ENCODE measurements at regions not wholly inside any gene's neighbourhood (a gene's known extent, or its start where the extent isn't known, plus 50 kb on each side); places are given as distances from the start of the nearest gene placed in this dataset.
"Not testable (repeated sequence)": the region's sequence is repeated elsewhere in the genome, so short reads cannot be mapped to it uniquely, and the experiment has no call there.

- DNase-seq: no peak
These were observed 260.6 kb upstream of the MAGI2 start for GRCh38 chr7:79714081-79714480.

- no peak for DNase-seq
These were observed 259.8 kb upstream of the MAGI2 start for GRCh38 chr7:79713276-79713675.

DNA sequence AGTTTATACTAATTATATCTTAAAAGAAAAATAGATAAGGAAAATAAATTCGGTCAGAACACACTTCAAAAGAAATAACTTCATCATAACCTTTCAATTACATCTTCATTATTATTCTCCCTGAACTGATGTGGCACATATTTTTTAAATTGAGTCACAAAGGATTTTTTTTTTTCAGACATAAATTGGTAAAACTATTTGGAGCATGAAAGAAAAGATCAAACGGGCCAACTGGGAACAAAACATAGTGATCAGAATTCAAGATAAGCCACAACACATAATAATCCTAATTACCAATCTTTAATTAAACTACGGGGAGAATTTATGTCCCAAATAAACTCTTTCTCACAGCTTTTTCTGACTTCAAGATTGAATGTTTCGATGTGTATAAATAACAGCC lies 258.2 kb upstream of the MAGI2 start:
- no peak for DNase-seq

DNA sequence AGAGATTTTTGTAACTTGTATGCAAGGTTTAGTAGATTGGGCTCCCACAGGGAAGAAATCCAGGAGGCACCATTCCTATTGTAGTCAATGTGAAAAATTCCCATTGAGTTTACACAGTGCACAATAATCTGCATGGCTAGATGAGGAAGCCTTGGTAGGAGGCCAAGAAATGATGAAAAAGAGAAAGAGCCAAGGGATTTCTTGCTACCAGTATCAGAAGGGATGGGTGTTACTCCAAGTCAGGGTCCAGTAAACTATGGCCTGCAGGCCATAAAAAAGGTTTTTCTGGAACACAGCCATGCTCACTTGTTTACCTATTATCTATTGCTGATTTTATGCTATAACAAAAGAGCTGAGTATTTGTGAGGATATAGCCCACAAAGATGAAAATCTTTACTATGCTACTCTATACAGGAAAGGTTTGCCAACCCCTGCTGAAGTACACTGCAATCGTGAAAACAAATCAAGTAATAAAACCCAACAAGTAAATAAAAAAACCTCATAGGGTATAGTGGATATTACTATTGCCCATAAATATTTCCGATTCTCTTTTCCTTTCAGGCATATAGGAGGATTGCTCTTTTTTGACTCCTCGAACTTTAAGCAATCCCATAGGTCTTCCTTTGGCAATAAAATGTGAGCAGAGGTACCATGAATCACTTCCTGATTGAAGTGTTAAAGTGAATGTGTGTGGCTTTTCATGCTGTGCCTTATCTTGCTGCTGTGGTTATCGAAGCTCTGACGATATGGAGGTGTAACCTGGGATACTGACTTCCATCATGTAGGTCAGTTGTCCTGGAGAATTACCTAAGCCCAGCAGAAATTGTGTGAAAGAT lies 256.3 kb upstream of the MAGI2 start:
- DNase-seq: no peak

- no peak for DNase-seq
These were observed 248.6 kb upstream of the MAGI2 start for GRCh38 chr7:79702116-79702515.

DNA sequence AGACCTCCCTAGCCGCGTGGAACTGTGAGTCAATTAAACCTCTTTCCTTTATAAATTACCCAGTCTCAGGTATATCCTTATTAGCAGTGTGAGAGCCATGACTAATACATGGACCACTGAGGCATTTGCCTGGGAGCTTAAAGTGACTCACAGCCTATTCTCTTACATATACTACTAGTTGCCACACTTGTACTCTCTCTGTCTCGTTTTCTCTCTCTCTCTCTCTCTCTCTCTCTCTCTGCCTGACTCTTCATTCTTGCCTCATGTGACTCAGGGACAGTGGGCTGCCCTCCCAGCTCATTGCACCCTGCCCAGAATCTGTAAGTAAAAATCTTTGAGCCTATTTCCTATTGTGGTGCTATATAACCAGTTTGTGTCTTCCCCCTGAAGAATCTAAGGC lies 238.5 kb upstream of the MAGI2 start:
- DNase-seq: no peak

DNA sequence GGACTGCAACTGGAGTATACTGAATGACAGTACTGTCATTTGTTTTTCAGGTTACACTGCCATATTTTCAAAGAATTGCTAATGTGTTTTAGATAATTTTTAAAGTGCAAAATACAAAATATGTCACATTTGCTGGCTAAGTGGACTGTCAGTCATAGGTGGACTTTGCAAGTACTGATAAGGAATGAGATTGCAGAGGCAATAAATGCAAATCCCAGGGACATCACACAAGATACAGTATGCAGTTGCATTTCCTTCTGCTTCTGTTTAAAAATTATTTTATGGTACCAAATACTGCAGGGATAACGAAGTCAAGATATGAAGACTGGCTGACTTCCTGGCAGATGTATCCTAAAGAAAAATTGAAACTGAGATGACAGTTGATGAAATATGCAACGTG lies 237.6 kb upstream of the MAGI2 start:
- no peak for DNase-seq

DNA sequence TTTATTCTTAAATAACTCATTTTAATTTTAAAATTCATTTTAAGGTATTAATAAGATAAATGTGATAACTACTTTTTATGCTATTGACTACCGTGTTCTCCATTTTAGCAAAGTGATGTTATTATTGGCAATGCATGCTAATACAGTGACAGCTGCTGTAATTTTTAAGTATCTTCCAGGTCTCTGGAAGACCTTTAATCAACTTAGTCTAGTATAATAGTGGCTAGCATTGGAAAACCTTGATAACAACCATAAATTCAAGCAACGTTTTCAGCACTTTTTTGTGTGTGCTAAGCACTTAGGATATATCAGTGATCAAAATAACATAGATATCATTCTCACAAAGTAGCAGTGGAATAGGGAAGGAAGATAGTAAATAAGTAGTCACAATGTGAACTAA lies 230.9 kb upstream of the MAGI2 start:
- no peak for DNase-seq

- no peak for DNase-seq
These were observed 230.4 kb upstream of the MAGI2 start for GRCh38 chr7:79683916-79684315.

DNA sequence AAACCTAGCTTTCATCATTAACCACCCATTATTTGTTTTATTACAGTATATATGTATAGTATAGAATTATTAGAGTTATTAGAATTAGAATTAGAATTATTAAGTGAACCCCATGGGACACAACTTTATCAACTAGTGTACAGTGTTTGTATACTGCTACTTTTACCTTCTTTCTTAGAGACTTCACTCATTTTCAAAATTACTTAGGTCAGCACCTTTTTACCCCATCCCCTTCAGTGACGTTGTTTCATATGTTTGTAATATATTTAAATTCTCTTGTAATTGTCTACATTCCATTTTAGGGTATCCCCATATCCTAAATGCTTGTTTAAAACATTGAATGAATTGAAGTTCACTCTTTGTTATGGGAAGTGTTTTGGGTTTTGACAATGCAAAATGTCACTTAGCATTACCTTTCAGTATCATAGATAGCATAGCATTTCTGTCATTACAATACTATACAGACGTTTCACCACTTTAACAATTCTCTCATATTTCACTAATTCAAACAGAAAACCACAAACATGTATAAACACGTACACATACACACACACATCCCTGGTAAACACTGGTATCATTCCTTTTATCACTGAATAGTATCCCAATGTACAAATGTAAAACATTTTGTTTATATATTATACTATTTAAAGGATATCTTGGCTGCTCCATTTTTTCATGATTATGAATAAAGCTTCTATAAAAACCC lies 229.9 kb upstream of the MAGI2 start:
- DNase-seq: no peak

DNA sequence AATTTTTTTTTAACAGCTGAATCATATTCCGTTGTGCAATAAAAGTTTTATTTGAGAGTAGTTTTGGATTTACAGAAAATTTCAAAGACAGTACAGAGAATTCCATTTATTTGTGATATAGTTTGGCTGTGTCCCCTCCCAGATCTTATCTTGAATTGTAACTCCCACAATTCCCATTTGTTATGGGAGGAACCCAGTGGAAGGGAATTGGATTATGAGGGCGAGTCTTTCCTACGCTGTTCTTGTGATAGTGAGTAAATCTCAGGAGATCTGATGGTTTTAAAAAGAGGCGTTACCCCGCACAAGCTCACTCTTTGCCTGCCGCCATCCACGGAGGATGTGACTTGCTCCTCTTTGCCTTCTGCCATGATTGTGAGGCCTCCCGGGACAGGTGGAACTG lies 228.0 kb upstream of the MAGI2 start:
- DNase-seq: no peak

DNA sequence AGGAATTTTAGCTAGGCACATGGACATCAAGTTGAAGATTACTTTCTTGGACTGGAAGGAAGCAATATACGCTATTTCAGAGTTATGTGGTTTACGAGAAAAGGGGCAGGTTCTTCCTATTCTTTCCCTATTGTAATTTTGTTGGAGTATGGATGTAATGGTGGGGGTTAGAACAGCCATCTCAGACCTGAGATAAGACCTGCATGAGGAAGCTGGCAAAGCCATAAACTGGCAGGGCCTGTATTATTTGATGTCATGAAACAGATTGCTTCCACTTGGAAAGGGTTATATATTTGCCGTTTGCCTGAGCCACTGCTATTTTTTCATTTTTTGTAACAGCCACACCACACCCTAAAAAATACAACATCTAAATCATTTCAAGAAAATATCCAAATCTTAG lies 220.5 kb upstream of the MAGI2 start:
- no peak for DNase-seq

DNA sequence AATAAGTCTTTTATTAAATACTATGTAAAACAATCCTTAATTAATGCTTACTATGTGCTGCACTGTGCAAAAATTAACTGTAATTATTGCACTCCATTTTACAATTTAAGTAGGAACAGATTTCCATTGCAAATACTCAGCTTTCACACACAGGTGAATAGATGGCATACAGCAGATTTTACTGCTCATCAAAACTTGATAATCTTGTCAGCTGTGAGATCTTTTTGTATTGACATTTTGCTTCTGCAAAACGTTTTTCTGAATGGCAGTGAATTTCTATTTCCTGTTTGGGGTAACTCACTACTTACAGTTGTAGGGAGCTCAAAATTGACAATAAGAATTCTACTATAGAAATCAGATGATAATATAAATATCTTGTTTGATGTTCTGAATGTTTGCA lies 220.0 kb upstream of the MAGI2 start:
- no peak for DNase-seq

DNA sequence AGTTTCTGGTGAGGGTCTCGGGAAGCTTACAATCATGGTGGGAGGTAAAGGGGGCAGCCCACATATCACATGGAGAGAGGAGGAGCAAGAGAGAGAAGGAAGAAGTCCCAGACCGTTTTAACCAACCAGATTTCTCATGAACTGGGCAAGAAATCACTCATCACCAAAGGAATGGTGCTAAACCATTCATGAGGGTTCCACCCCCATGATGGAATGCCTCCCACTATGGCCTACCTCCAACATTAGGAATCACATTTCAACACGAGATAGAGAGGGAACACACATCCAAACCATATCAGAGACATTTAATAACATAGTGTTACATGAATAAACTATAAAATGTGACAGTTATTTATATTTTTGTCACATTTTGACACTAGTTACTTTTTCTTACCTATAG lies 214.8 kb upstream of the MAGI2 start:
- DNase-seq: no peak

- no peak for DNase-seq
These were observed 213.0 kb upstream of the MAGI2 start for GRCh38 chr7:79666472-79666871.

GRCh38 chr7:79664884-79665676 lies 211.6 kb upstream of the MAGI2 start:
- no peak for DNase-seq

GRCh38 chr7:79658304-79658703 lies 204.8 kb upstream of the MAGI2 start:
- DNase-seq: no peak

DNA sequence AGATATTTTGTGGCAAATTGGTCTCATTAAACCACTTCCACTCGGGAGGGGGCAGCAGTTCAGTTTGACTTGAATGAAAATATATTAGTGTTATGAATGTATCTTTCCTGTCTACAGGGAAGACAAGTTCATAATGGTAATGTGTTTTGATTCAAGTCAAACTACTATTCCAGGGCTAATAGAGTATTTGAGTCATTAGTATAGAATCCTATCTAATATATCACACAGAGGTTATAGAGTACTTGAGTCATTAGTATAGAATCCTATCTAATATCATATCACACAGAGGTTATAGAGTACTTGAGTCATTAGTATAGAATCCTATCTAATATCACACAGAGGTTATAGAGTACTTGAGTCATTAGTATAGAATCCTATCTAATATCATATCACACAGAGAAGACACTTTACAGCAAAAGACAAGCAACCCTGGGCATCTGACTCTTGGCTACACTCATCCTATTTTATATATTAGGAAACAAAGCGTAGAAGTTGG lies 199.7 kb upstream of the MAGI2 start:
- DNase-seq: no peak

- no peak for DNase-seq
These were observed 199.2 kb upstream of the MAGI2 start for GRCh38 chr7:79652619-79653018.

- DNase-seq: no peak
These were observed 194.2 kb upstream of the MAGI2 start for GRCh38 chr7:79647711-79648110.

GRCh38 chr7:79646278-79646677 lies 192.8 kb upstream of the MAGI2 start:
- DNase-seq: no peak

DNA sequence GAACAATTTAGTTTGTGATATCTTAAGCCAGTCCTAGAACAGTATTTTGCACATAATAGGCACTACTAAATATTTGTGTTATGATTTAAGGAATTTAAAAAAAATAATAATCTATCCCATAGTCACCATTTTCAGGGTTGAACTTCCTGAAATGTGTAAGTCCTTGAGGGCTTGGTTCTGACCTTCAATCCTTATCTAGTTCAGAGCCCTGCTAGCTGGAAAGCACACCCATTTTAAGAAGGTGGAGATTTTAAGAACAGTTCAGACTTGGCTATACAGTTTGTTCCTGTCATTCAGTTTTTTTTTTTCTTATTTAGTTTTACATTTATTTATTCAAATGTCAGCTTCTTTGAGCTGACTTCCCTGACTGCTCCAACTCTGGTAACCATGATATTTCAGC lies 183.4 kb upstream of the MAGI2 start:
- DNase-seq: no peak

- not testable (repeated sequence) for DNase-seq
These were observed 172.5 kb upstream of the MAGI2 start for GRCh38 chr7:79625921-79626320.
